ENCODE measurements at regions not wholly inside any gene's neighbourhood (a gene's known extent, or its start where the extent isn't known, plus 50 kb on each side); places are given as distances from the start of the nearest gene placed in this dataset.

DNA sequence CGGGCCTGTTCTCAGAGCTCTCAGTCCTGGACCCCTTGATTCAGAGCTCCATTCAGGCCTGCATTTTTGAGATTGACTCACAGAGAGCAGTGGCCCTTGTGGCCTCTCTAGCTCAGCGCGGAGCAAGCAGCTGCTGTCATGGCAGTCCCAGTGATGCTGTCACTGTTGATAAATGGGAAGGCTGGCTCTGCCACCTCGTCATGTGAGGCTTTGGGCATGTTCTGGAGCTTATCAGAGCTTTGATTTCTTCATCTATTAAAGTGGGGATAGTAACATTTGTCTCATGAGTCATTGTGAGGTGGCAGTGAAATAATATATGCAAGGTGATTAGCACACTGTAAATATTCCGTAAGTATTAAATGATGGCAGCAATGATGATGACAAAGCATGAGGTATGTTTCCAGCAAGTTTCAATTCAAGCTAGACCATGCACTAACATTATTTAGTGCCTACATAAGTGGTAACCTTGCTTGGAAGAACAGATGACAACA, 126.4 kb upstream of the CXCL14 start:
- TF ChIP-seq POLR2AphosphoS5 (IDR thresholded peaks at IDR 0.05; ENCODE audit: low read depth) (no peak), CREB1 (CRISPR knock-in tag; IDR thresholded peaks at IDR 0.05; ENCODE audit: low read depth) (no peak), EZH2 (IDR thresholded peaks at IDR 0.05; ENCODE audit: low read depth, unreplicated experiment) (no peak), EZH2phosphoT487 (IDR thresholded peaks at IDR 0.05; ENCODE audit: unreplicated experiment) (no peak), JUNB (IDR thresholded peaks at IDR 0.05; ENCODE audit: unreplicated experiment) (no peak), NANOG (IDR thresholded peaks at IDR 0.05; ENCODE audit: borderline replicate concordance) (no peak), STAT1 (IDR thresholded peaks at IDR 0.05; ENCODE audit: unreplicated experiment) (no peak), ZNF114 (CRISPR knock-in tag; IDR thresholded peaks at IDR 0.05) (no peak), ZNF331 (CRISPR knock-in tag; IDR thresholded peaks at IDR 0.05; ENCODE audit: low read depth) (no peak)
- TF ChIP-seq, protein P1, sequence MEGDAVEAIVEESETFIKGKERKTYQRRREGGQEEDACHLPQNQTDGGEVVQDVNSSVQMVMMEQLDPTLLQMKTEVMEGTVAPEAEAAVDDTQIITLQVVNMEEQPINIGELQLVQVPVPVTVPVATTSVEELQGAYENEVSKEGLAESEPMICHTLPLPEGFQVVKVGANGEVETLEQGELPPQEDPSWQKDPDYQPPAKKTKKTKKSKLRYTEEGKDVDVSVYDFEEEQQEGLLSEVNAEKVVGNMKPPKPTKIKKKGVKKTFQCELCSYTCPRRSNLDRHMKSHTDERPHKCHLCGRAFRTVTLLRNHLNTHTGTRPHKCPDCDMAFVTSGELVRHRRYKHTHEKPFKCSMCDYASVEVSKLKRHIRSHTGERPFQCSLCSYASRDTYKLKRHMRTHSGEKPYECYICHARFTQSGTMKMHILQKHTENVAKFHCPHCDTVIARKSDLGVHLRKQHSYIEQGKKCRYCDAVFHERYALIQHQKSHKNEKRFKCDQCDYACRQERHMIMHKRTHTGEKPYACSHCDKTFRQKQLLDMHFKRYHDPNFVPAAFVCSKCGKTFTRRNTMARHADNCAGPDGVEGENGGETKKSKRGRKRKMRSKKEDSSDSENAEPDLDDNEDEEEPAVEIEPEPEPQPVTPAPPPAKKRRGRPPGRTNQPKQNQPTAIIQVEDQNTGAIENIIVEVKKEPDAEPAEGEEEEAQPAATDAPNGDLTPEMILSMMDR (conservative IDR thresholded peaks at IDR 0.05; ENCODE audit: low read depth in 2 of 2) = no peak
- TF ChIP-seq, protein P2, sequence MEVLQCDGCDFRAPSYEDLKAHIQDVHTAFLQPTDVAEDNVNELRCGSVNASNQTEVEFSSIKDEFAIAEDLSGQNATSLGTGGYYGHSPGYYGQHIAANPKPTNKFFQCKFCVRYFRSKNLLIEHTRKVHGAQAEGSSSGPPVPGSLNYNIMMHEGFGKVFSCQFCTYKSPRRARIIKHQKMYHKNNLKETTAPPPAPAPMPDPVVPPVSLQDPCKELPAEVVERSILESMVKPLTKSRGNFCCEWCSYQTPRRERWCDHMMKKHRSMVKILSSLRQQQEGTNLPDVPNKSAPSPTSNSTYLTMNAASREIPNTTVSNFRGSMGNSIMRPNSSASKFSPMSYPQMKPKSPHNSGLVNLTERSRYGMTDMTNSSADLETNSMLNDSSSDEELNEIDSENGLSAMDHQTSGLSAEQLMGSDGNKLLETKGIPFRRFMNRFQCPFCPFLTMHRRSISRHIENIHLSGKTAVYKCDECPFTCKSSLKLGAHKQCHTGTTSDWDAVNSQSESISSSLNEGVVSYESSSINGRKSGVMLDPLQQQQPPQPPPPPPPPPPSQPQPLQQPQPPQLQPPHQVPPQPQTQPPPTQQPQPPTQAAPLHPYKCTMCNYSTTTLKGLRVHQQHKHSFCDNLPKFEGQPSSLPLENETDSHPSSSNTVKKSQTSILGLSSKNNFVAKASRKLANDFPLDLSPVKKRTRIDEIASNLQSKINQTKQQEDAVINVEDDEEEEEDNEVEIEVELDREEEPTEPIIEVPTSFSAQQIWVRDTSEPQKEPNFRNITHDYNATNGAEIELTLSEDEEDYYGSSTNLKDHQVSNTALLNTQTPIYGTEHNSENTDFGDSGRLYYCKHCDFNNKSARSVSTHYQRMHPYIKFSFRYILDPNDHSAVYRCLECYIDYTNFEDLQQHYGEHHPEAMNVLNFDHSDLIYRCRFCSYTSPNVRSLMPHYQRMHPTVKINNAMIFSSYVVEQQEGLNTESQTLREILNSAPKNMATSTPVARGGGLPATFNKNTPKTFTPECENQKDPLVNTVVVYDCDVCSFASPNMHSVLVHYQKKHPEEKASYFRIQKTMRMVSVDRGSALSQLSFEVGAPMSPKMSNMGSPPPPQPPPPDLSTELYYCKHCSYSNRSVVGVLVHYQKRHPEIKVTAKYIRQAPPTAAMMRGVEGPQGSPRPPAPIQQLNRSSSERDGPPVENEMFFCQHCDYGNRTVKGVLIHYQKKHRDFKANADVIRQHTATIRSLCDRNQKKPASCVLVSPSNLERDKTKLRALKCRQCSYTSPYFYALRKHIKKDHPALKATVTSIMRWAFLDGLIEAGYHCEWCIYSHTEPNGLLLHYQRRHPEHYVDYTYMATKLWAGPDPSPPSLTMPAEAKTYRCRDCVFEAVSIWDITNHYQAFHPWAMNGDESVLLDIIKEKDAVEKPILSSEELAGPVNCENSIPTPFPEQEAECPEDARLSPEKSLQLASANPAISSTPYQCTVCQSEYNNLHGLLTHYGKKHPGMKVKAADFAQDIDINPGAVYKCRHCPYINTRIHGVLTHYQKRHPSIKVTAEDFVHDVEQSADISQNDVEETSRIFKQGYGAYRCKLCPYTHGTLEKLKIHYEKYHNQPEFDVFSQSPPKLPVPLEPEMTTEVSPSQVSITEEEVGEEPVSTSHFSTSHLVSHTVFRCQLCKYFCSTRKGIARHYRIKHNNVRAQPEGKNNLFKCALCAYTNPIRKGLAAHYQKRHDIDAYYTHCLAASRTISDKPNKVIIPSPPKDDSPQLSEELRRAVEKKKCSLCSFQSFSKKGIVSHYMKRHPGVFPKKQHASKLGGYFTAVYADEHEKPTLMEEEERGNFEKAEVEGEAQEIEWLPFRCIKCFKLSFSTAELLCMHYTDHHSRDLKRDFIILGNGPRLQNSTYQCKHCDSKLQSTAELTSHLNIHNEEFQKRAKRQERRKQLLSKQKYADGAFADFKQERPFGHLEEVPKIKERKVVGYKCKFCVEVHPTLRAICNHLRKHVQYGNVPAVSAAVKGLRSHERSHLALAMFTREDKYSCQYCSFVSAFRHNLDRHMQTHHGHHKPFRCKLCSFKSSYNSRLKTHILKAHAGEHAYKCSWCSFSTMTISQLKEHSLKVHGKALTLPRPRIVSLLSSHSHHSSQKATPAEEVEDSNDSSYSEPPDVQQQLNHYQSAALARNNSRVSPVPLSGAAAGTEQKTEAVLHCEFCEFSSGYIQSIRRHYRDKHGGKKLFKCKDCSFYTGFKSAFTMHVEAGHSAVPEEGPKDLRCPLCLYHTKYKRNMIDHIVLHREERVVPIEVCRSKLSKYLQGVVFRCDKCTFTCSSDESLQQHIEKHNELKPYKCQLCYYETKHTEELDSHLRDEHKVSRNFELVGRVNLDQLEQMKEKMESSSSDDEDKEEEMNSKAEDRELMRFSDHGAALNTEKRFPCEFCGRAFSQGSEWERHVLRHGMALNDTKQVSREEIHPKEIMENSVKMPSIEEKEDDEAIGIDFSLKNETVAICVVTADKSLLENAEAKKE (CRISPR knock-in tag; IDR thresholded peaks at IDR 0.05) = no peak
- TF ChIP-seq, protein P3, sequence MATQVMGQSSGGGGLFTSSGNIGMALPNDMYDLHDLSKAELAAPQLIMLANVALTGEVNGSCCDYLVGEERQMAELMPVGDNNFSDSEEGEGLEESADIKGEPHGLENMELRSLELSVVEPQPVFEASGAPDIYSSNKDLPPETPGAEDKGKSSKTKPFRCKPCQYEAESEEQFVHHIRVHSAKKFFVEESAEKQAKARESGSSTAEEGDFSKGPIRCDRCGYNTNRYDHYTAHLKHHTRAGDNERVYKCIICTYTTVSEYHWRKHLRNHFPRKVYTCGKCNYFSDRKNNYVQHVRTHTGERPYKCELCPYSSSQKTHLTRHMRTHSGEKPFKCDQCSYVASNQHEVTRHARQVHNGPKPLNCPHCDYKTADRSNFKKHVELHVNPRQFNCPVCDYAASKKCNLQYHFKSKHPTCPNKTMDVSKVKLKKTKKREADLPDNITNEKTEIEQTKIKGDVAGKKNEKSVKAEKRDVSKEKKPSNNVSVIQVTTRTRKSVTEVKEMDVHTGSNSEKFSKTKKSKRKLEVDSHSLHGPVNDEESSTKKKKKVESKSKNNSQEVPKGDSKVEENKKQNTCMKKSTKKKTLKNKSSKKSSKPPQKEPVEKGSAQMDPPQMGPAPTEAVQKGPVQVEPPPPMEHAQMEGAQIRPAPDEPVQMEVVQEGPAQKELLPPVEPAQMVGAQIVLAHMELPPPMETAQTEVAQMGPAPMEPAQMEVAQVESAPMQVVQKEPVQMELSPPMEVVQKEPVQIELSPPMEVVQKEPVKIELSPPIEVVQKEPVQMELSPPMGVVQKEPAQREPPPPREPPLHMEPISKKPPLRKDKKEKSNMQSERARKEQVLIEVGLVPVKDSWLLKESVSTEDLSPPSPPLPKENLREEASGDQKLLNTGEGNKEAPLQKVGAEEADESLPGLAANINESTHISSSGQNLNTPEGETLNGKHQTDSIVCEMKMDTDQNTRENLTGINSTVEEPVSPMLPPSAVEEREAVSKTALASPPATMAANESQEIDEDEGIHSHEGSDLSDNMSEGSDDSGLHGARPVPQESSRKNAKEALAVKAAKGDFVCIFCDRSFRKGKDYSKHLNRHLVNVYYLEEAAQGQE (IDR thresholded peaks at IDR 0.05; ENCODE audit: unreplicated experiment) = no peak
- TF ChIP-seq, protein P4, sequence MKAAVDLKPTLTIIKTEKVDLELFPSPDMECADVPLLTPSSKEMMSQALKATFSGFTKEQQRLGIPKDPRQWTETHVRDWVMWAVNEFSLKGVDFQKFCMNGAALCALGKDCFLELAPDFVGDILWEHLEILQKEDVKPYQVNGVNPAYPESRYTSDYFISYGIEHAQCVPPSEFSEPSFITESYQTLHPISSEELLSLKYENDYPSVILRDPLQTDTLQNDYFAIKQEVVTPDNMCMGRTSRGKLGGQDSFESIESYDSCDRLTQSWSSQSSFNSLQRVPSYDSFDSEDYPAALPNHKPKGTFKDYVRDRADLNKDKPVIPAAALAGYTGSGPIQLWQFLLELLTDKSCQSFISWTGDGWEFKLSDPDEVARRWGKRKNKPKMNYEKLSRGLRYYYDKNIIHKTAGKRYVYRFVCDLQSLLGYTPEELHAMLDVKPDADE (IDR thresholded peaks at IDR 0.05) = no peak
